ENCODE measurements at regions not wholly inside any gene's neighbourhood (a gene's known extent, or its start where the extent isn't known, plus 50 kb on each side); places are given as distances from the start of the nearest gene placed in this dataset.
A peak's percentile ranks its signal among the peaks of the same experiment; 100 is the strongest.
"Not testable (repeated sequence)": the region's sequence is repeated elsewhere in the genome, so short reads cannot be mapped to it uniquely, and the experiment has no call there.

DNA sequence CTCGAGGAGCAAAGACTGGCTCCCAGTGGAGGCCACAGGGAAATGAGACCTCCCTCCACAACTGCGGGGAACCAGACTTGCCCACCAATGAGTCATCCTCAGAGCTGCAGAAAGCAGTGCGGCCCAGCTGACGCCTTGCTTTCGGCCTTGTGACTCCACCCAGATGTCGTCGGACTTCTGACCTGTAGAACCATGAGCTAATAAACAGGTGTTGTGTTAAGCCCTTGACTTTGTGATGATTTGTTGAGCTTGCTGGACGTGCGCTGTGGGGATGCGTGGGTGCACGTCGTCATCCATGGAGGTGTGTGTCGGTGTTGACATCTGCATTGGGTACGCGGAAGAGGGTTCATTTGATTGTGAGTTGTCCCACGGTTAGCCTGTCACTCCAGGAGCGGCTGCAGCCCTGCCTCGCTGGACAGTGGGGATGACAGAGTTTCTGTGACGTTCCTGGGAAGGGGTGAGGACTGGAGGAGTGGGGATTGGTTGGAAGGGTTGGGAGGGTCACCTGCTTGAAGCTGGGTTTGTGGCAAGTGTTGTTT is 154.1 kb downstream of the SH3BP4 start:
- no peaks in the 10 kb centered on the region for H3K27me3 ChIP-seq
- TF ChIP-seq POLR2AphosphoS5 (IDR thresholded peaks at IDR 0.05) (no peak), POLR2A (IDR thresholded peaks at IDR 0.05) (no peak)
- TF ChIP-seq, protein P1, sequence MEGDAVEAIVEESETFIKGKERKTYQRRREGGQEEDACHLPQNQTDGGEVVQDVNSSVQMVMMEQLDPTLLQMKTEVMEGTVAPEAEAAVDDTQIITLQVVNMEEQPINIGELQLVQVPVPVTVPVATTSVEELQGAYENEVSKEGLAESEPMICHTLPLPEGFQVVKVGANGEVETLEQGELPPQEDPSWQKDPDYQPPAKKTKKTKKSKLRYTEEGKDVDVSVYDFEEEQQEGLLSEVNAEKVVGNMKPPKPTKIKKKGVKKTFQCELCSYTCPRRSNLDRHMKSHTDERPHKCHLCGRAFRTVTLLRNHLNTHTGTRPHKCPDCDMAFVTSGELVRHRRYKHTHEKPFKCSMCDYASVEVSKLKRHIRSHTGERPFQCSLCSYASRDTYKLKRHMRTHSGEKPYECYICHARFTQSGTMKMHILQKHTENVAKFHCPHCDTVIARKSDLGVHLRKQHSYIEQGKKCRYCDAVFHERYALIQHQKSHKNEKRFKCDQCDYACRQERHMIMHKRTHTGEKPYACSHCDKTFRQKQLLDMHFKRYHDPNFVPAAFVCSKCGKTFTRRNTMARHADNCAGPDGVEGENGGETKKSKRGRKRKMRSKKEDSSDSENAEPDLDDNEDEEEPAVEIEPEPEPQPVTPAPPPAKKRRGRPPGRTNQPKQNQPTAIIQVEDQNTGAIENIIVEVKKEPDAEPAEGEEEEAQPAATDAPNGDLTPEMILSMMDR (IDR thresholded peaks at IDR 0.05), result no peak
- no peak for DNase-seq (ENCODE audit: low spot score in 2 of 2)
- H3K27ac ChIP-seq, result no peak overlapping the region
- no peaks in the 10 kb centered on the region for H3K4me1 ChIP-seq
- H3K9me3 ChIP-seq, result no peaks in the 10 kb centered on the region
- H3K4me3 ChIP-seq, result no peak overlapping the region
- intact Hi-C loops (cut with DNase I; ENCODE audit: low total_unique reads), result loop anchor here (10.0 kb wide), 1 partner anchor 551 kb away; no protein-coding TSS in a partner anchor
- no peaks in the 10 kb centered on the region for H3K36me3 ChIP-seq

DNA sequence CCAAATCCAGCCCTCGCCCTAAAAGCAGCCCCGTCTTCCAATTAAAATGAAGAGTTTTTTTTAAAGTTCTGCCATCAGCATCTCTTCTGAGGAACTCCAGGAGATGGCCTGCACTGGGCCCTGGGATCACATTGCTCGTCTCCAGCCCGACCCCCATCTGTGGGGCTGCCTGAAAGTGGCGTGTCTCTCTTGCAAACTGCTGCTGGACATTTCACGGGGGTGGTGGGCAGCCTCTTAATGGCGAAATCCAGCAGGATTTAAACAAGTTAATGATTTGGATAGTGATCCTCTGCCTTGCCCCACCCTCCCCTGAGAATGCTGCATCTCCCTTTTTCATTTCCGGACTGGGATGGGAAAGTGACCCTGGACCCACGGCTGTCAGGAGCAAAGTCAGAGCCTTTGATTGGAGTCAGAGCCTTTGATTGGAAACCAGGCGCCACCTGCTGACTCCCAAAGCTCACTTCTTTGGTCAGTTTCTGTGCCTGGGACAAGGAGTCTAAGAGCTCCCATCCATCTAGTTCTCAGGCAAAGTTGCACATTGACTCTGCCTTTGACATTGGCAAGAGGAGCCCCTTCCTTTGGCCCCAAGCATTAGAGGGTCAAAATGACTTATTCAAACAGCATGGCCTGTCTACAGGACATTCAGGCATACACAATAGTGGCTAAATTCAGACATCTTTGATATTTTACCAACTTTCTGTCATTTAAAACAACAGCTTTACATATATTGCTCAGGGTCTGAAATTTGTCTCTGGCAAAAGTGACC is 155.2 kb downstream of the SH3BP4 start:
- Histone ChIP-seq H3K36me3 (no peaks in the 10 kb centered on the region), H3K9me3 (no peaks in the 10 kb centered on the region), H3K4me3 (no peak overlapping the region), H3K27ac (no peak overlapping the region), H3K4me1 (no peaks in the 10 kb centered on the region), H3K27me3 (no peaks in the 10 kb centered on the region)
- intact Hi-C loops (cut with DNase I; ENCODE audit: low total_unique reads), result loop anchor here (10.0 kb wide), 1 partner anchor 552 kb away; no protein-coding TSS in a partner anchor
- TF ChIP-seq, protein P1 (IDR thresholded peaks at IDR 0.05), result peak; percentile 22 to 75 (median 74)
- TF ChIP-seq POLR2A (IDR thresholded peaks at IDR 0.05) (no peak), POLR2AphosphoS5 (IDR thresholded peaks at IDR 0.05) (no peak)
- DNase-seq (ENCODE audit: low spot score in 2 of 2), result peak; percentile 54 to 70

DNA sequence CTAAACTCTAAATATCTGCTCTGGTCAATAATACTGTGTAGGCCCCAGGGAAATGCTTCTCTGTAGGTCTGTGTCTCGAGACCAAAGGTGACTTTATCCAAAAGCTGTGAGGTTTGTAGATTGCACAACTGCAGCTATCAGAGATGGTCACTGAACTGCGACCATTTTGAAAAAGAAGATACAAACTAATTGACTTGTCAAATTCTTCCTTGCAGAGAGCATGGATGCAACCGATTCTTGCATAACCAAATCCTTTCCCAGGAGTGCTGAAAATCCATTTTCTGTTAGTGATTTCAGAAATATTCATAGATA is 155.8 kb downstream of the SH3BP4 start:
- Histone ChIP-seq H3K4me3 (no peak overlapping the region), H3K4me1 (no peaks in the 10 kb centered on the region), H3K27ac (no peak overlapping the region), H3K36me3 (no peaks in the 10 kb centered on the region), H3K9me3 (no peaks in the 10 kb centered on the region), H3K27me3 (no peaks in the 10 kb centered on the region)
- TF ChIP-seq, protein P1 (IDR thresholded peaks at IDR 0.05), result no peak
- no peak for TF ChIP-seq POLR2A (IDR thresholded peaks at IDR 0.05)
- TF ChIP-seq POLR2AphosphoS5 (IDR thresholded peaks at IDR 0.05), result no peak
- DNase-seq (ENCODE audit: low spot score in 2 of 2), result no peak
- intact Hi-C loops (cut with DNase I; ENCODE audit: low total_unique reads), result loop anchor here (10.0 kb wide), 1 partner anchor 553 kb away; no protein-coding TSS in a partner anchor

DNA sequence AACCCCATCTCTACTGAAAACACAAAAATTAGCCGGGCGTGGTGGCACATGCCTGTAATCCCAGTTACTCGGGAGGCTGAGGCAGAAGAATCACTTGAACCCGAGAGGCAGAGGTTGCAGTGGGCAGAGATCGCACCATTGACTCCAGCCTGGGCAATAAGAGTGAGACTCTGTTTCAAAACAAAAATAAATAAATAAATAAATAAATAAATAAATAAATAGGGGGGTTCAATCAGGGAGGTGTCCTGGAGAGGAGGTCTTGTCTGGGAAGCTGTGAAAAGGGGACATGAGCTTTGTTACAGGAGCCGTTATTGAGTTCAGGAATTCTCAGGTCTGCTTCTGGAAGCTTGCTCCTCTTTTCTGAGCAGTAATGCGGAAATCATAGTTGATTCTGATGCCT is 157.7 kb downstream of the SH3BP4 start:
- H3K27me3 ChIP-seq; H3K9me3 ChIP-seq; H3K36me3 ChIP-seq; H3K4me3 ChIP-seq; DNase-seq (ENCODE audit: low spot score in 2 of 2); H3K4me1 ChIP-seq; H3K27ac ChIP-seq: not testable (repeated sequence)
- intact Hi-C loops (cut with DNase I; ENCODE audit: low total_unique reads), result loop anchor here (10.0 kb wide), 1 partner anchor 555 kb away; no protein-coding TSS in a partner anchor

DNA sequence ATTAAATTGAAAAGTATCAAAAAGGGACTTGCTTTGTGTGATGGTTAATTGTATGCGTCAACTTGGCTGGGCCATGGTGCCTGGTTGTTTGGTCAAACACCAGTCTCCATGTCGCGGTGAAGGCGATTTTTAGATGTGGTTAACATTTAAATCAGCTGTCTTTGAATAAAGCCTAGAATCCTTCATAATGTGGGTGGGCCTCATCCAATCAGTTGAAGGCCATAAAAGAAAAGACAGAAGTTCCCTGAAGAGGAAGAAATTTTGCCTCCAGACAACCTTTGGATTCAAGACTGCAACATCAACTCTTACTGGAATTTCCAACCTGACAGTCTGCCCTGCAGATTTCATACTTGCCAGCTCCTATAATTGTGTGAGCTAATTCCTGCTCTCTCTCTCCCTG is 160.5 kb downstream of the SH3BP4 start:
- no peaks in the 10 kb centered on the region for H3K27me3 ChIP-seq
- no peak overlapping the region for H3K27ac ChIP-seq
- H3K9me3 ChIP-seq, result no peaks in the 10 kb centered on the region
- no peak for DNase-seq (ENCODE audit: low spot score in 2 of 2)
- H3K36me3 ChIP-seq, result no peaks in the 10 kb centered on the region
- intact Hi-C loops (cut with DNase I; ENCODE audit: low total_unique reads), result no loop called here
- TF ChIP-seq, protein P1 (IDR thresholded peaks at IDR 0.05), result no peak
- TF ChIP-seq POLR2A (IDR thresholded peaks at IDR 0.05), result no peak
- H3K4me1 ChIP-seq, result no peaks in the 10 kb centered on the region
- no peak overlapping the region for H3K4me3 ChIP-seq

All from breast epithelium (tissue), 4 donors.